Endodermal cell (in vitro differentiated cells): ENCODE measurements at regions not wholly inside any gene's neighbourhood (a gene's known extent, or its start where the extent isn't known, plus 50 kb on each side); places are given as distances from the start of the nearest gene placed in this dataset.

Experiments
- DNase-seq: peaks from one replicate; pipeline ENCODE4 v3.0.0-alpha.2; 2017
- H3K27ac ChIP-seq: 2 replicates; pipeline ENCODE4 v1.5.1; 2013; ENCODE audit warnings: mild to moderate bottlenecking, low read depth, low read length, moderate library complexity
- H3K27me3 ChIP-seq: 2 replicates; pipeline ENCODE4 v1.6.1; 2013; ENCODE audit warnings: mild to moderate bottlenecking, low read length, moderate library complexity; ENCODE audit not compliant: insufficient read depth, control insufficient read depth, poor library complexity, severe bottlenecking
- H3K36me3 ChIP-seq: 2 replicates; pipeline ENCODE4 v1.7.0; 2013; ENCODE audit warnings: mild to moderate bottlenecking, low read length, moderate library complexity; ENCODE audit not compliant: control insufficient read depth, insufficient read depth
- H3K4me1 ChIP-seq: one replicate; pipeline ENCODE4 v1.7.0; 2013; ENCODE audit warnings: low read length; ENCODE audit not compliant: control insufficient read depth, insufficient read depth
- H3K4me3 ChIP-seq: 2 replicates; pipeline ENCODE4 v1.5.1; 2013; ENCODE audit warnings: mild to moderate bottlenecking, low read length, moderate library complexity
- H3K9ac ChIP-seq: 2 replicates; pipeline ENCODE4 v1.6.1; 2013; ENCODE audit warnings: mild to moderate bottlenecking, low read length, moderate library complexity; ENCODE audit not compliant: poor library complexity, severe bottlenecking; ENCODE audit errors: extremely low read depth
- H3K9me3 ChIP-seq: 2 replicates; pipeline ENCODE4 v1.6.1; 2013; ENCODE audit warnings: mild to moderate bottlenecking, low read length, moderate library complexity; ENCODE audit not compliant: control insufficient read depth
- H3K27ac Mint-ChIP-seq: 2 replicates; pipeline ENCODE4 v1.8.0; 2020; ENCODE audit warnings: mixed read lengths
- H3K27me3 Mint-ChIP-seq: 2 replicates; pipeline ENCODE4 v1.8.0; 2021; ENCODE audit warnings: mild to moderate bottlenecking, mixed read lengths; ENCODE audit not compliant: insufficient read depth
- H3K36me3 Mint-ChIP-seq: 2 replicates; pipeline ENCODE4 v1.8.0; 2020; ENCODE audit warnings: low read depth, mixed read lengths
- H3K4me1 Mint-ChIP-seq: 2 replicates; pipeline ENCODE4 v1.8.0; 2020; ENCODE audit warnings: mixed read lengths
- H3K4me3 Mint-ChIP-seq: 2 replicates; pipeline ENCODE4 v1.8.0; 2020; ENCODE audit warnings: mild to moderate bottlenecking, moderate library complexity, mixed read lengths
- H3K9me3 Mint-ChIP-seq: 2 replicates; pipeline ENCODE4 v1.8.0; 2020; ENCODE audit warnings: mild to moderate bottlenecking, mixed read lengths
- CTCF ChIP-seq: fragments of 200-600 bp; sonication (generic); conservative IDR thresholded peaks from 2 replicates; pipeline ENCODE4 v1.5.0; 2021; ENCODE audit warnings: antibody characterized with exemption, mild to moderate bottlenecking
- WGBS, 2 experiments: methylation state at CpG; one replicate each; pipeline versions ENCODE4 v1.1.5 to v1.1.7; 2013; ENCODE audit warnings: missing lambda C conversion rate in 2 of 2, mixed read lengths in 1 of 2; ENCODE audit not compliant: insufficient coverage in 1 of 2, insufficient read length in 1 of 2; 5-methylcytosine and 5-hydroxymethylcytosine counted together

GRCh38 chr2:122378521-122378920 lies 623.1 kb downstream of the TSN start:
- H3K4me1 ChIP-seq: no peaks in the 10 kb centered on the region
- Mint-ChIP-seq H3K4me1 (peaks cover 2% of the 10 kb centered on the region), H3K27me3 (peaks cover 2% of the 10 kb centered on the region), H3K27ac (no peak overlapping the region), H3K4me3 (no peak overlapping the region), H3K9me3 (no peaks in the 10 kb centered on the region), H3K36me3 (no peaks in the 10 kb centered on the region)
- no peak overlapping the region for H3K4me3 ChIP-seq
- no peak overlapping the region for H3K9ac ChIP-seq
- 98 to 100% methylated on average over 1 of the region's 1 CpG for WGBS, 2 experiments
- DNase-seq: no peak
- no peaks in the 10 kb centered on the region for H3K36me3 ChIP-seq
- H3K9me3 ChIP-seq: no peaks in the 10 kb centered on the region
- H3K27me3 ChIP-seq: no peaks in the 10 kb centered on the region
- H3K27ac ChIP-seq: no peak overlapping the region
- TF ChIP-seq CTCF: no peak

- Histone ChIP-seq H3K9me3 (peaks cover 9% of the 10 kb centered on the region), H3K9ac (no peak overlapping the region), H3K27me3 (no peaks in the 10 kb centered on the region), H3K27ac (no peak overlapping the region), H3K36me3 (no peaks in the 10 kb centered on the region), H3K4me3 (no peak overlapping the region), H3K4me1 (no peaks in the 10 kb centered on the region)
- DNase-seq: no peak
- no peak for TF ChIP-seq CTCF
- Mint-ChIP-seq H3K27me3 (no peaks in the 10 kb centered on the region), H3K27ac (no peak overlapping the region), H3K4me3 (no peak overlapping the region), H3K9me3 (peaks cover 9% of the 10 kb centered on the region), H3K36me3 (no peaks in the 10 kb centered on the region), H3K4me1 (peaks cover 2% of the 10 kb centered on the region)
- 85 to 100% methylated on average over 2 to 4 of the region's 4 CpGs for WGBS, 2 experiments
Observed at GRCh38 chr2:122384768-122385333, 629.4 kb downstream of the TSN start.

GRCh38 chr2:122388208-122388607 lies 632.8 kb downstream of the TSN start:
- Histone ChIP-seq H3K9me3 (peaks cover 9% of the 10 kb centered on the region), H3K27me3 (no peaks in the 10 kb centered on the region), H3K36me3 (no peaks in the 10 kb centered on the region), H3K4me3 (no peak overlapping the region), H3K4me1 (no peaks in the 10 kb centered on the region), H3K9ac (no peak overlapping the region), H3K27ac (no peak overlapping the region)
- TF ChIP-seq CTCF: no peak
- H3K4me3 Mint-ChIP-seq: no peak overlapping the region
- H3K4me1 Mint-ChIP-seq: no peaks in the 10 kb centered on the region
- H3K36me3 Mint-ChIP-seq: no peaks in the 10 kb centered on the region
- no peaks in the 10 kb centered on the region for H3K27me3 Mint-ChIP-seq
- peaks cover 9% of the 10 kb centered on the region for H3K9me3 Mint-ChIP-seq
- no peak overlapping the region for H3K27ac Mint-ChIP-seq
- WGBS, 2 experiments: 83 to 88% methylated on average over 2 to 3 of the region's 3 CpGs
- no peak for DNase-seq
